ENCODE measurements at regions not wholly inside any gene's neighbourhood (a gene's known extent, or its start where the extent isn't known, plus 50 kb on each side); places are given as distances from the start of the nearest gene placed in this dataset.
"Not testable (repeated sequence)": the region's sequence is repeated elsewhere in the genome, so short reads cannot be mapped to it uniquely, and the experiment has no call there.

GRCh38 chr10:47711428-47711827, 52.0 kb downstream of the SYT15B start:
- not testable (repeated sequence) for ATAC-seq

GRCh38 chr10:47710443-47710842, 52.9 kb downstream of the SYT15B start:
- ATAC-seq = not testable (repeated sequence)

- peak; percentile 93 to 94 for ATAC-seq
These were observed 57.5 kb downstream of the SYT15B start for GRCh38 chr10:47705698-47706414.

- ATAC-seq = not testable (repeated sequence)
These were observed 62.1 kb downstream of the SYT15B start for GRCh38 chr10:47701285-47701684.

GRCh38 chr10:47699854-47700253, 63.5 kb downstream of the SYT15B start:
- ATAC-seq = not testable (repeated sequence)

- ATAC-seq = not testable (repeated sequence)
These were observed 67.2 kb downstream of the SYT15B start for GRCh38 chr10:47696170-47696569.

GRCh38 chr10:47695149-47695548, 68.2 kb downstream of the SYT15B start:
- not testable (repeated sequence) for ATAC-seq

- not testable (repeated sequence) for ATAC-seq
These were observed 73.1 kb downstream of the SYT15B start for GRCh38 chr10:47690304-47690703.

GRCh38 chr10:47683826-47684475, 79.4 kb downstream of the SYT15B start:
- ATAC-seq = not testable (repeated sequence)

GRCh38 chr10:47681638-47681990, 81.8 kb downstream of the SYT15B start:
- ATAC-seq = not testable (repeated sequence)

GRCh38 chr10:47680848-47681637, 82.3 kb downstream of the SYT15B start:
- ATAC-seq = not testable (repeated sequence)

- not testable (repeated sequence) for ATAC-seq
These were observed 87.3 kb downstream of the SYT15B start for GRCh38 chr10:47676102-47676501.

GRCh38 chr10:47675577-47675976, 87.8 kb downstream of the SYT15B start:
- not testable (repeated sequence) for ATAC-seq

GRCh38 chr10:47673128-47673527, 90.3 kb downstream of the SYT15B start:
- ATAC-seq = not testable (repeated sequence)

- not testable (repeated sequence) for ATAC-seq
These were observed 92.5 kb downstream of the SYT15B start for GRCh38 chr10:47670857-47671256.

GRCh38 chr10:47661955-47662577, 101.3 kb downstream of the SYT15B start:
- ATAC-seq = not testable (repeated sequence)

- ATAC-seq = not testable (repeated sequence)
These were observed 106.7 kb downstream of the SYT15B start for GRCh38 chr10:47656732-47657131.

- not testable (repeated sequence) for ATAC-seq
These were observed 109.2 kb downstream of the SYT15B start for GRCh38 chr10:47654161-47654560.

- ATAC-seq = not testable (repeated sequence)
These were observed 114.8 kb downstream of the SYT15B start for GRCh38 chr10:47648594-47648993.

- ATAC-seq = not testable (repeated sequence)
These were observed 115.8 kb downstream of the SYT15B start for GRCh38 chr10:47647523-47648101.

- ATAC-seq = peak in 1 of 2 donors; percentile 38
These were observed 116.6 kb downstream of the SYT15B start for GRCh38 chr10:47646686-47647273.

- ATAC-seq = not testable (repeated sequence)
These were observed 103.5 kb upstream of the AGAP9 start for GRCh38 chr10:47626975-47627374.
